ENCODE measurements at regions not wholly inside any gene's neighbourhood (a gene's known extent, or its start where the extent isn't known, plus 50 kb on each side); places are given as distances from the start of the nearest gene placed in this dataset.

GRCh38 chr2:177038787-177039484, 173.7 kb upstream of the HNRNPA3 start (continued):
- TF ChIP-seq ZBTB44 (tag by site-specific recombination; IDR thresholded peaks at IDR 0.05) (peak; percentile 47; the same call in 1 of the 2 replicates), ZNF132 (tag by site-specific recombination; IDR thresholded peaks at IDR 0.05; ENCODE audit: borderline replicate concordance) (no peak), KLF1 (tag by site-specific recombination; IDR thresholded peaks at IDR 0.05) (peak; percentile 48), ZNF37A (tag by site-specific recombination; IDR thresholded peaks at IDR 0.05) (no peak), GFI1B (tag by site-specific recombination; IDR thresholded peaks at IDR 0.05) (peak; percentile 54; the same call in 1 of the 2 replicates), ZNF335 (tag by site-specific recombination; conservative IDR thresholded peaks at IDR 0.05) (peak; percentile 92), OVOL3 (tag by site-specific recombination; IDR thresholded peaks at IDR 0.05) (peak; percentile 80; the same call in 1 of the 2 replicates), ZNF548 (tag by site-specific recombination; IDR thresholded peaks at IDR 0.05) (no peak), ZNF510 (tag by site-specific recombination; IDR thresholded peaks at IDR 0.05; ENCODE audit: insufficient replicate concordance) (no peak), KLF7 (tag by site-specific recombination; IDR thresholded peaks at IDR 0.05; ENCODE audit: borderline replicate concordance) (peak; percentile 87), ZNF621 (tag by site-specific recombination; IDR thresholded peaks at IDR 0.05) (no peak), ZNF514 (tag by site-specific recombination; IDR thresholded peaks at IDR 0.05) (no peak), ZNF146 (tag by site-specific recombination; IDR thresholded peaks at IDR 0.05) (no peak), YY1 (tag by site-specific recombination; IDR thresholded peaks at IDR 0.05) (peak; percentile 53; the same call in 1 of the 2 replicates), ZEB2 (tag by site-specific recombination; IDR thresholded peaks at IDR 0.05) (peak; percentile 62; the same call in 1 of the 2 replicates), ZNF214 (tag by site-specific recombination; IDR thresholded peaks at IDR 0.05; ENCODE audit: borderline replicate concordance) (no peak), ZNF488 (tag by site-specific recombination; IDR thresholded peaks at IDR 0.05) (peak; percentile 90), ZNF473 (tag by site-specific recombination; IDR thresholded peaks at IDR 0.05) (no peak), ZNF585B (tag by site-specific recombination; IDR thresholded peaks at IDR 0.05) (no peak)

- no peaks in the 10 kb centered on the region for H3K9me3 ChIP-seq (ENCODE audit: control insufficient read depth, insufficient read depth, low read depth, low read length)
- peaks cover 9% of the 10 kb centered on the region for H3K4me1 ChIP-seq (ENCODE audit: control insufficient read depth, insufficient read depth, low read length)
- ChIA-PET POLR2A (no interaction called here), CTCF (interaction anchor here (0.7 kb wide), 1 partner anchor 12 kb away, joined by 3 read pairs; no protein-coding TSS in a partner anchor)
- no peaks in the 10 kb centered on the region for H3K36me3 ChIP-seq (ENCODE audit: control insufficient read depth in 2 of 2, insufficient read depth in 1 of 2, low read length in 2 of 2)
- no peak overlapping the region for H3K4me3 ChIP-seq (ENCODE audit: low read depth, low read length)
- no peak overlapping the region for H3K27ac ChIP-seq (ENCODE audit: extremely low read depth, low read depth, low read length)
- no peak for TF ChIP-seq ZNF391 (tag by site-specific recombination; IDR thresholded peaks at IDR 0.05; ENCODE audit: borderline replicate concordance, low read depth)
- TF ChIP-seq PRDM6 (tag by site-specific recombination; IDR thresholded peaks at IDR 0.05), result peak; percentile 65
- no peak for TF ChIP-seq ZNF521 (tag by site-specific recombination; IDR thresholded peaks at IDR 0.05)
- TF ChIP-seq FEZF1 (tag by site-specific recombination; IDR thresholded peaks at IDR 0.05), result 0 out of 2 replicates have a peak, but pooled peaks have one; percentile 26
- TF ChIP-seq KLF8 (tag by site-specific recombination; IDR thresholded peaks at IDR 0.05), result no peak
- TF ChIP-seq ZBTB6 (tag by site-specific recombination; IDR thresholded peaks at IDR 0.05), result no peak
- no peak for TF ChIP-seq ZNF26 (tag by site-specific recombination; IDR thresholded peaks at IDR 0.05)
- TF ChIP-seq ZNF776 (tag by site-specific recombination; IDR thresholded peaks at IDR 0.05; ENCODE audit: borderline replicate concordance), result no peak
- no peak for TF ChIP-seq ZNF114 (tag by site-specific recombination; IDR thresholded peaks at IDR 0.05)
- TF ChIP-seq KLF9 (tag by site-specific recombination; IDR thresholded peaks at IDR 0.05; ENCODE audit: low read depth), result no peak
- TF ChIP-seq KLF10 (tag by site-specific recombination; IDR thresholded peaks at IDR 0.05), result 0 out of 2 replicates have a peak, but pooled peaks have one; percentile 45
- no peak for TF ChIP-seq ZNF48 (tag by site-specific recombination; IDR thresholded peaks at IDR 0.05)
- no peak for TF ChIP-seq RBAK (tag by site-specific recombination; IDR thresholded peaks at IDR 0.05)
Observed at GRCh38 chr2:177042311-177042710, 170.3 kb upstream of the HNRNPA3 start.
